GM18499 (cell line): ENCODE measurements at regions not wholly inside any gene's neighbourhood (a gene's known extent, or its start where the extent isn't known, plus 50 kb on each side); places are given as distances from the start of the nearest gene placed in this dataset.
"Not testable (repeated sequence)": the region's sequence is repeated elsewhere in the genome, so short reads cannot be mapped to it uniquely, and the experiment has no call there.

Experiments
- ATAC-seq: cut with Tn5 transposase; IDR thresholded peaks from one replicate; pipeline ENCODE4 v1.9.1; 2021; ENCODE audit warnings: moderate number of reproducible peaks; ENCODE audit not compliant: insufficient read depth, unreplicated experiment

DNA sequence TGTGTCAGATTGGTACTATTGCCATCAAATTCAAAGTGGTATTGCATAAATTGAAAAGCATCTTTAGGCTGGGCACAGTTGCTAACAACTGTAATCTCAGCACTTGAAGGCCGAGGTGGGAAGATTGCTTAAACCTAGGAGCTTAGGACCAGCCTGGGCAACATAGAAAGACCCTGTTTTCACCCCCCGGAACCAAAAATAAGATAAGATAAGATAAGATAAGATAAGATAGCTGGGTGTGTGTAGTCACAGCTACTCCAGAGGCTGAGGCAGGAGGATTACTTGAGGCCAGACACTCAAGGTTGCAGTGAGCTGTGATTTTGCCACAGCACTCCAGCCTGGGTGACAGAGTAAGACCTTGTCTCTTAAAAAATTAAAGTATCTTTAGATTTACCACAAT, 297.9 kb upstream of the SEMA6A start:
- ATAC-seq: no peak

DNA sequence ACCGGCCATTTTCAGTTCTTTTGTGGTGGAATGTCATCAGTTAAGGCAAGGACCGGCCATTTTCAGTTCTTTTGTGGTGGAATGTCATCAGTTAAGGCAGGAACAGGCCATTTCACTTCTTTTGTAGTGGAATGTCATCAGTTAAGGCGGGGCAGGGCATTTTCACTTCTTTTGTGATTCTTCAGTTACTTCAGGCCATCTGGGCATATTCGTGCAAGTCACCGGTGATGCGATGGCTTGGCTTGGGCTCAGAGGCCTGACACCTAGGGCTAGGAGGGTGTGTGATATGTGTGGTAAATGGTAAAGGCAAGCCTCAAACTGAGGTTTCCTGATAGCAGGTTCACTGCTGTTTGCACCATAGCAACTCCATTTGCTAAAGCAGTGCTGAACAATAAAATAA, 293.2 kb upstream of the SEMA6A start:
- not testable (repeated sequence) for ATAC-seq

GRCh38 chr5:116865651-116866050, 291.0 kb upstream of the SEMA6A start:
- no peak for ATAC-seq

DNA sequence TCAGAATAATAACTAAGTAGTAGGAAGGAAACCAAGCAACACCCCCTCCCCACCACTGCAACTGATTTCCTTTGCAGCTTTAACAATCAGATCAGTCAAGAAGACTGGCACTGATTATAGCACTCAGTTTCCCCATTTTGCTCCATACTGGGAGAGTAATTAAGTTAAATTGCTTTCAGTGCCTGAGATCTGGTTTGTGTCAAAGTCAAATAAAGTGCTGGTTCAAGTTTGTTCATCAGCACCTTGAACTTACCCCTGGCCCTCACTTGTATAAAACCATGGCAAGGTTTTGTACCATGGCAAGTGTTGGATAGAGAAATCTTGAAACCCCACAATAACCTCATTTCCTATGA, 290.2 kb upstream of the SEMA6A start:
- no peak for ATAC-seq

GRCh38 chr5:116864157-116864837, 289.7 kb upstream of the SEMA6A start:
- ATAC-seq: no peak

DNA sequence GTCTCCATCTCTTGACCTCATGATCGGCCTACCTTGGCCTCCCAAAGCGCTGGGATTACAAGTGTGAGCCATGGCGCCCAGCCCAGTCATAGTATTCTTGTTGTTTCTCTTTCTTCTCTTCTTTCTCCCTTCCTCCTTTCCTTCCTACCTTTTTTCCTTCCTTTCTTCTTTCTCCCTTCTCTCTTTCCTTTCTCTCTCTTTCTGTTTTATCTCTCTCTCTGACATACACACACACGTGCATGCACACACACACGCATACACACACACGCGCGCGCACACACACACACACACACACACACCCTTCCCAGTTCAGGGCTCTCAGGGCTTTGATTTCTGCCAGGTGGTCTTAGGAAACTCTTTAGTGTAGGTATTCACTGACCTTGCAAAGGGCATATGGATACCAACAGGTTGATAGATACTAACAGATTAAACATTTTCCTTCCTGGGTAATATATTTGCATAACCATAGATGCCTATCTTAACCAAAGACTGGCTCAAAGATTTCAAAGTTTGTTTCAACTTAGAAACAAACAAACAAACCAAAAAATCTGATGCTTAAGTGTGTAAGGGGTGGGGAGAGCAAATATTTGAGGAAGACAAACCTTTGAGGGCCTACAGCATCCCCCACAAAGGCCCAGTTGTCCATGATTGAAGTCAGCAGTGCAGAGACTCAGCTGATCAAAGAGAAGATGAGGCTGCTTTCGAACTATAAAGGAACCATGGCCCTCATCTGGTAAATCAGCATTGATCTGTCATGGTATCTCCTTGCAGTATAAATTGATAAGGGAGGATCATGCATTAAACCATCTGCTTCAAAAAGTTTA, 288.2 kb upstream of the SEMA6A start:
- no peak for ATAC-seq

DNA sequence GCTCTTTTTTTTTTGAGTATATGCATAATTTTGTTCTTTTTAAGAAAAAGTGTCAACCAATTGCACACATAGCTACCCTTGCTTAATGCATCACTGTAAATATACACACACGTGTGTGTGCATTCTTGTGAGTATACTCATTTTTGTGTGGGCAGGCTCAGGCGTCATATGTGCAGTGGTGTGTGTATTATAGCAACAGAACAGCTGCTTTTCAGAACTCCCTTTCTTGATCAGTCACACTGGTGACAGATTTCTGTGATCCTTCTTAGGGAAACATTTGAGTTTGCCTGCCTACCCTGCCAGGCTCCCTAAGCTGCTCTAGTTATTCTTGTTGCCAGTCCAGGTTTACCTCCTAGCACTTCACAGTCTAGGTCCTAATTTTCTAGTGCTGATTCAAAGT, 287.0 kb upstream of the SEMA6A start:
- no peak for ATAC-seq

DNA sequence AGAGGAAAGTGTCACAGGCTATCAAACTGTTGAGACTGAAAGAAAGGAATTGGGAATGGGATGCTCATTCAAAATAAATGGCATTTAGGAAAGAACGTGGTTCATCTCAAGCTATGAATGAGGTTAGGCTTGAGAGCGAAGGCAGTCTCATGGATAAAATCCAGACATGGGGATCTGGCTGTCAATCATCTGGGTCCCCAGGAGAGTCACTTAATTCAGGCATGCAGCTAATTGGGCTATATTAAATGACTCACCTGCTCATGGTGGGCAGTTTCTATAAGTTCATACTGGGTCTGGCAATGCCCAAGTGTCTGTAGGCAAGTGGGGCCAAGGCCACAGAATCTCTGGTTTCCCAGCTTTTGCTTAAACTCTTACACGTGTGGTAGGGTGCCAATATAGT, 286.5 kb upstream of the SEMA6A start:
- ATAC-seq: no peak

GRCh38 chr5:116859666-116860320, 285.2 kb upstream of the SEMA6A start:
- ATAC-seq: no peak

DNA sequence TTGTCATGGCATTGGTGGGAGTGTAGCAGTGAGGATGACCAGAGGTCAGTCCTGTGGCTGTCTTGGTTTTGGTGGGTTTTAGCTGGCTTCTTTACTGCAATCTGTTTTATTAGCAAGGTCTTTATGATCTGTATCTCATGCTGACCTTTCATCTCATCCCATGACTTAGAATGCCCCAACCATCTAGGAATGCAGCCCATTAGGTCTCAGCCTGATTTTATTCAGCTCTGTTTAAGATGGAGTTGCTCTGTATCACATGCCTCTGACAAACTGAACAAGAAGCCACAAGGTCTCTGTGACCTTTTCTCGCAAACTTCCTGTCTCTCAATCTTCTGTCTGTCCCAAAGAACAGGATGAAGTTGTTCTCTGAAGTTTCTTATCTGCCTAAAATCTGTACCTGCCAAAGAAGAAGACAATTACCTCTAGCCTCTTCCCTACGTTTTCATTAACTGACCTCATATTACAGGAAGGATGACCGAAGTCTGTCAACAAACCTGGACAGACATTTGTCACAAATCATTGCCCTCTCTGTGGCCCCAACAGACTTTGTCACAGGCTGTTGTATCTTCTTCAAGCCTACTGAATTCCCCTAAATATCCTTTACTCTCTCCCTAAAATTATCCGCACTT, 284.2 kb upstream of the SEMA6A start:
- ATAC-seq: no peak

DNA sequence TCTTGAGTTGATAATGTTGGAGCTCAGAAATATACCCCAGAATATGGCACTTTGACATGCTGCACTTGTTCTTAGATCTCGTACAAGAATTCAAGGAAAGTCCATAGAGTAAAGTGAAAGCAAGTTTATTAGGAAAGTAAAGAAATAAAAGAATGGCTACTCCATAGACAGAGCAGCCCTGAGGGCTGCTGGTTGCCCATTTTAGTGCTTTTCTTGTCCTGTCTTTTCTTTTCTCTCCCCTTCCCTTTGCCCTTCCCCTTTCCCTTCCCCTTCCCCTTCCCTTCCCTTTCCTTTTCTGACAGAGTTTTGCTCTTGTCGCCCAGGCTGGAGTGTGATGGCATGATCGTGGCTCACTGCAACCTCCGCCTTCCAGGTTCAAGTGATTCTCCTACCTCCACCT, 283.4 kb upstream of the SEMA6A start:
- ATAC-seq: not testable (repeated sequence)

GRCh38 chr5:116856271-116856670, 281.6 kb upstream of the SEMA6A start:
- ATAC-seq: no peak

DNA sequence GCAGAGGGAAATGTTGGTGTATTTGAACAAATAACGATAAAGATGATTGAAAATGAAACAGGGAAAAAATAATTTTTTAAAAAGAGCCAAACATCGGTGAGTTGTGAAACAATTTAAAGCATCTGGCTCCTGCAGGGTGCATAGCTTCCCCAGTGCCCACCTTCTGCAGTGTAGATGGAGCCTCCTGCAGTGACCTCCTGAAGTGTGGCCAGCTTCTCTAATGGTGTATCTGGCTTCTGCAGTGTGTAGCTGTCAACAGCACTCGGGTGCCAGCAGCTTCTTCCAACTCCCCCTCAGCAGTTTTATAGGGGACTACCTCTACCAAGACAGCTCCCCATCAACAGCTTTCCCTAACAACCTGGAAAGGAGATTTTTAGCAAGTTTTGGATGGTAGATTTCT, 279.4 kb upstream of the SEMA6A start:
- ATAC-seq: no peak

- no peak for ATAC-seq
Measured at GRCh38 chr5:116848954-116849581, 274.4 kb upstream of the SEMA6A start.

- no peak for ATAC-seq
Measured at GRCh38 chr5:116847960-116848359, 273.3 kb upstream of the SEMA6A start.

DNA sequence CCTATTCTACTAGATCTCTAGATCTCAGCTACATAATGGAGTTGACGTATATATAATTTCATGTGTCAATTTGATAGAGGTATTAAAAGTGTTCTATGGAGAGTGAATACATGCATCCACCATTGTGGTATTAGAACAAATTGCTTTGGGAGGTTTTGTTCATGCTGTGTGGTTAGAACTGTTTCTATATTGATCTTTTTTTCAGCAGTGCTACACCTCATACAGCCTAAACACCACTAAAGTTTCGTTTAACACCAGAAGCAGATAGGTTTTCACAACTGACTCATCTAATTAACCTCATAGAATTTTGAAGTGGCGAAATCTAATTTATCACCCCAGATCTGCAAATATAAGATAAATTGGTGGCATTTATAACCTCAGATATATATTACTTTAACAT, 269.4 kb upstream of the SEMA6A start:
- ATAC-seq: no peak

- no peak for ATAC-seq
Measured at GRCh38 chr5:116842514-116842961, 267.9 kb upstream of the SEMA6A start.

- ATAC-seq: no peak
Measured at GRCh38 chr5:116841734-116842133, 267.1 kb upstream of the SEMA6A start.

DNA sequence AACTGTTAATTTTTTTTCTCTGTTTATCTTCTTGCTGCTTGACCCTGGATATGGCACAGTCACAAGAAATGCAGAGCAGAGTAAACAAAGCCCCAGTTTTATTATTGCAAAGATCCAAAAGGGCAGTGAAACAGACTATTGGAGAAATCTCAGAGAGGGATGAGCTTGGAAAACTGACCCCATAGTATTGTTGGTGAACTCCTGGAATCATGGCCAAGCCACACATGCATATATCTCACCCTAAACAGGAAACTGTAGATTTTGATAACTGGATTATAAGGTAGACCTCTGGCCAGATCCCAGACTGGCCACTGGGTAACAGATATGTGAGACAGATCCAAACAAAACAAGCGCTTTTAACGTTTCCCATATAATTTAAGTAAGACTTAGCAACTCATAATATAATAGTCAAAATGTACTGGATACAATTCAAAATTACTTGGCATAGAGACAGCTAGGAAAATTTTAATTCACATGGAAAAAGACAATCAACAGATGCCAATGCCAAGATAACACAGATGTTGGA, 263.5 kb upstream of the SEMA6A start:
- ATAC-seq: no peak

DNA sequence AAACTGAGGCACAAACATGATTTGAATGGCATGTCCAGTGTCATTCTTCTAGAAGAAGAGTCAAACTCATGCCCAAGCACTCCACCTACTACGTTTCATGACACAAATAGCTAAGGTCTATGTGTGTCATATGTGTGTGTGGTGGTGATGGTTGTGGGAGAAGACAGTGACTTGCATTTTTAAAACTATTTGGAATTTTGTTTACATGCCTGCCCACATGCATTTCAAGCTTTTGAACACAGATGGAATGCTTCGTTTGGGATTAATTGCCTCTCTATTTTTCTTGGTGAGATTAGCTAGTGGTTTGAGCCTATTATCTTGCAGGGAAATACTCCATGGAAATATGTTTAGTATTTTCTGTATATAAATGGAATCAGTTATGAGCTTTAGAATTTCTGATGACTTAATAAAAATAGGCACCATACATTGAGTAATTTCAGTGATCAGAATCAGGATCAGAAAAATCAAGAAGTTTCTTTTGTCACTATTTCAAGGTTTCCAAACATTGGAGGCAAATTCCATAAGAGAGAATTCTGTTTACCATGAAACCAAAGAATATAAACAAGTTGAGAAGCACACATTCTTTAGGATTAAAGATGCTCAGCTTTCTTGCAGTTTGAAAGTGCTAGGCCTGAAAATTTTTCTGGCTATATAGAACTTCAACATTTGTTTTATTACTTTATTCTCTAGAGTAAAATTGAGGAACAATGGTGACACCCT, 260.3 kb upstream of the SEMA6A start:
- no peak for ATAC-seq
